Lung (tissue), 11 donors: ENCODE measurements at regions not wholly inside any gene's neighbourhood (a gene's known extent, or its start where the extent isn't known, plus 50 kb on each side); places are given as distances from the start of the nearest gene placed in this dataset.

Source experiments
- ATAC-seq: fragments of 200-7000 bp; cut with Tn5 transposase; one replicate; pipeline ENCODE4 v1.9.1; 2020; ENCODE audit warnings: moderate number of reproducible peaks; ENCODE audit not compliant: insufficient read depth, low FRiP score
- DNase-seq, 3 donors: peaks; one replicate each; pipeline ENCODE4 v3.0.0-alpha.2; 2013 to 2017
- H3K27ac ChIP-seq, 2 donors: one replicate each; pipeline ENCODE4 v1.5.1; 2013; ENCODE audit warnings: mild to moderate bottlenecking in 2 of 2, moderate library complexity in 2 of 2, control low read depth in 1 of 2, inconsistent platforms in 1 of 2, low read depth in 1 of 2, low read length in 1 of 2
- H3K27me3 ChIP-seq, 3 donors: one replicate each; pipeline ENCODE4 v1.5.1; 2013; ENCODE audit warnings: low read length in 2 of 3; ENCODE audit not compliant: control insufficient read depth in 3 of 3, insufficient read depth in 3 of 3
- H3K36me3 ChIP-seq, 4 donors: one replicate each; pipeline ENCODE4 v1.5.1; 2013; ENCODE audit warnings: low read length in 4 of 4, mild to moderate bottlenecking in 1 of 4, moderate library complexity in 1 of 4; ENCODE audit not compliant: control insufficient read depth in 4 of 4, insufficient read depth in 4 of 4
- H3K4me1 ChIP-seq, 5 donors: one replicate each; pipeline ENCODE4 v1.5.1; 2013; ENCODE audit warnings: low read length in 5 of 5, mild to moderate bottlenecking in 2 of 5, moderate library complexity in 1 of 5; ENCODE audit not compliant: control insufficient read depth in 5 of 5, insufficient read depth in 5 of 5
- H3K4me3 ChIP-seq: one replicate; pipeline ENCODE4 v1.5.1; 2013; ENCODE audit warnings: mild to moderate bottlenecking, control low read depth, moderate library complexity
- H3K9ac ChIP-seq, 2 donors: one replicate each; pipeline ENCODE4 v1.5.1; 2013; ENCODE audit warnings: low read length in 2 of 2, control low read depth in 1 of 2; ENCODE audit not compliant: insufficient read depth in 1 of 2
- H3K9me3 ChIP-seq, 4 donors: one replicate each; pipeline ENCODE4 v1.5.1; 2013; ENCODE audit warnings: low read length in 3 of 4, mild to moderate bottlenecking in 1 of 4, moderate library complexity in 1 of 4; ENCODE audit not compliant: control insufficient read depth in 4 of 4, insufficient read depth in 3 of 4
- WGBS, 2 donors: extraction: QIAGEN DNeasy Blood & Tissue Kit; methylation state at CpG; one replicate each; pipeline ENCODE4 v1.1.7; 2013; 5-methylcytosine and 5-hydroxymethylcytosine counted together
- TF ChIP-seq, protein P1 (sequence below): IDR thresholded peaks from 2 replicates; pipeline ENCODE4 v1.5.1; 2012; ENCODE audit warnings: mild to moderate bottlenecking; ENCODE audit errors: control extremely low read depth, extremely low read depth
- donor health status: control.
- donor health status: control.
- donor health status: Bipolar disorder and iron deficiency.
- donor health status: healthy.
- donor health status: DM: yes; HTN: yes; CAD: no.

DNA sequence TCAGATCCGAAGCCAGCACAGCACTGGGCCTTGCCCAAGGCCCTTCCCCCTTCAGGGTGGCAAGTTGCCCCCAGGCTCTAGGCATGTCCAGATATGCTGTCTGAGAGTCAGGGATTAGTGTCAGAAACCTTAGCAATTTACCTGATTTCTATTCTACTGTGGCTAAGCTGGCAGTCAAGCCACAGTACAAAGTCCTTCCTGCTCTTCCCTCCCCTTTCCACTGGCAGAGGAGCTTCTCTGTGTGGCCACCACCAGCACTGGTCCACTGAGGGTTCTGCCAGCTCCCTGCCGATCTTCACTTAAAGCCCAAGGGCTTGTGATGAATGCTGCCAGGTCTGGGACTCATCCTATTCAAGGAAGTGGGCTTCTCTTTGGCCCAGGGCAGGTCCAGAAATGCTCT is 324.5 kb upstream of the RPS6KA3 start:
- Histone ChIP-seq H3K4me1 (peaks cover 0 to 2% (median 0%) of the 10 kb centered on the region in 5 donors), H3K9ac (no peak overlapping the region), H3K9me3 (peaks cover 0 to 5% (median 2%) of the 10 kb centered on the region in 4 donors), H3K36me3 (no peaks in the 10 kb centered on the region), H3K27me3 (peaks cover 0 to 4% (median 0%) of the 10 kb centered on the region in 3 donors), H3K27ac (no peak overlapping the region), H3K4me3 (no peak overlapping the region)
- DNase-seq (no peak), ATAC-seq (no peak)
- TF ChIP-seq, protein P1, sequence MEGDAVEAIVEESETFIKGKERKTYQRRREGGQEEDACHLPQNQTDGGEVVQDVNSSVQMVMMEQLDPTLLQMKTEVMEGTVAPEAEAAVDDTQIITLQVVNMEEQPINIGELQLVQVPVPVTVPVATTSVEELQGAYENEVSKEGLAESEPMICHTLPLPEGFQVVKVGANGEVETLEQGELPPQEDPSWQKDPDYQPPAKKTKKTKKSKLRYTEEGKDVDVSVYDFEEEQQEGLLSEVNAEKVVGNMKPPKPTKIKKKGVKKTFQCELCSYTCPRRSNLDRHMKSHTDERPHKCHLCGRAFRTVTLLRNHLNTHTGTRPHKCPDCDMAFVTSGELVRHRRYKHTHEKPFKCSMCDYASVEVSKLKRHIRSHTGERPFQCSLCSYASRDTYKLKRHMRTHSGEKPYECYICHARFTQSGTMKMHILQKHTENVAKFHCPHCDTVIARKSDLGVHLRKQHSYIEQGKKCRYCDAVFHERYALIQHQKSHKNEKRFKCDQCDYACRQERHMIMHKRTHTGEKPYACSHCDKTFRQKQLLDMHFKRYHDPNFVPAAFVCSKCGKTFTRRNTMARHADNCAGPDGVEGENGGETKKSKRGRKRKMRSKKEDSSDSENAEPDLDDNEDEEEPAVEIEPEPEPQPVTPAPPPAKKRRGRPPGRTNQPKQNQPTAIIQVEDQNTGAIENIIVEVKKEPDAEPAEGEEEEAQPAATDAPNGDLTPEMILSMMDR = no peak
- 68 to 87% methylated on average over 2 of the region's 2 CpGs for WGBS, 2 donors

DNA sequence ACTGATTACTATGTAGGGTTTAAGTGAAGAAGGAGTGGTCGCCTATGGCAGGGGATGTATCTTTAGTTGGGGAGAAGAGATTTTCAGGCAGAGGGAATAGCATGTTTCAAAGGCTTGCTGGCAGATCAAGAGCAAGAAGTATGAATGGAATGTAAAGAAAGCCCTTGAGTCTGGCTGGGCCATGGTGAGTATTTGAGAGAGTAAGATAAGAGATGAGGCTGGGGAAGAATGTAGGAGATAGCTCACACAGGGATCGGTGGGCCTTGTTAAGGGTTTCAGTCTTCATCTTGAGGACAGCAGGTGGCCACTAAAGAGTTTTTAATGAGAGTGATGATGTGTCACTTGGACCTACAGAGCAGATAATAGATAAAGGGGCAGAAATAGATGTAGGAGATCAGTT is 319.1 kb upstream of the RPS6KA3 start:
- no peak for ATAC-seq
- Histone ChIP-seq H3K9ac (no peak overlapping the region), H3K27me3 (peaks cover 0 to 3% (median 0%) of the 10 kb centered on the region in 3 donors), H3K27ac (no peak overlapping the region), H3K9me3 (peaks cover 0 to 5% (median 1%) of the 10 kb centered on the region in 4 donors), H3K36me3 (no peaks in the 10 kb centered on the region), H3K4me3 (no peak overlapping the region), H3K4me1 (no peaks in the 10 kb centered on the region)
- DNase-seq = no peak
- TF ChIP-seq, protein P1 = no peak
- 50 to 87% methylated on average over 2 of the region's 2 CpGs for WGBS, 2 donors

DNA sequence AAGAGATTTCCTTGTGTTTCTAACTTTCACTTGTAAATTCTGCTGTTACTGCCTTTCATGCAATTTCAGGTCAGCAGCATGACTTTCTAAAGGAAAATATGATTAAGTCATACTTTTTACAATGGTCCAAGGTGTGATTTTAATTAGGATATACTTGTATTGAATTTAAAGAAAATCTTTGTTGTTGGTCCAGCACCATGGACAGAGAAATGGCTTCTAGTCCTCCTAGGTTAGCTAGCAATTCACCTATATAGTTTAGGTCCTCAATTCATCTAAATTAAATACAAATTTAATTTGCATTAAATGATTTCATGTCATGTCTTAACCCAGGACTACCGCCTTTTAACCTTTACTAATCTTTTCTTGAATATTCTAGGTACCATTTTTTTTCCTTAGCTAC is 304.9 kb upstream of the RPS6KA3 start:
- Histone ChIP-seq H3K36me3 (no peaks in the 10 kb centered on the region), H3K9ac (no peak overlapping the region), H3K4me3 (no peak overlapping the region), H3K27me3 (peaks cover 0 to 24% (median 18%) of the 10 kb centered on the region in 3 donors), H3K27ac (no peak overlapping the region), H3K9me3 (no peaks in the 10 kb centered on the region), H3K4me1 (no peaks in the 10 kb centered on the region)
- 47 to 63% methylated on average over 1 of the region's 1 CpG for WGBS, 2 donors
- no peak for ATAC-seq
- peak in 1 of 3 donors; percentile 25 for DNase-seq
- TF ChIP-seq, protein P1 = no peak

DNA sequence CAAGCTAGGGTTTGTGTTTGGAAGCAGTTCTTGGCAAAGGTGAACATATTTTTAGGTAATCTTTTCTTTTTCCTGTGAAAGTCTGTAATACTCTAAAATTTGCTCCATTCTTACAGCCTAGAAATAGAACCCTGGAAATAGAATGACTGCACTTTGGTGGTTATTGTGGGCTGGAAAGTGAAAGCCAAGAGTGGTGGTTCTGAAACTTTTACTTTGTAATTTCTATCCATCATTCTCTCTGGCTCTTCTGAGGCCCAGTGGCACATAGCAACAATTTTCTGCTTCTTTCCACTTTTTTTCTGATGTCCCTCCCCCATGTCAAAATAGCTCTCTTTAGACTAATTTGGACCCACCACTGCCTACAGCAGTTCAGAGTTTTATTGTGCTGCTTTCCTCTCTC is 300.4 kb upstream of the RPS6KA3 start:
- DNase-seq (no peak), ATAC-seq (no peak)
- Histone ChIP-seq H3K9me3 (no peaks in the 10 kb centered on the region), H3K9ac (no peak overlapping the region), H3K27me3 (peaks cover 0 to 23% (median 14%) of the 10 kb centered on the region in 3 donors), H3K36me3 (no peaks in the 10 kb centered on the region), H3K27ac (no peak overlapping the region), H3K4me3 (no peak overlapping the region), H3K4me1 (no peaks in the 10 kb centered on the region)
- TF ChIP-seq, protein P1 = no peak
